WTC11 (cell line): ENCODE measurements at regions not wholly inside any gene's neighbourhood (a gene's known extent, or its start where the extent isn't known, plus 50 kb on each side); places are given as distances from the start of the nearest gene placed in this dataset.

ENCODE experiments used
- ATAC-seq: fragments of 200-7000 bp; cut with Tn5 transposase; 2 replicates; pipeline ENCODE4 v1.10.0; 2021; ENCODE audit warnings: mild to moderate bottlenecking, moderate library complexity
- CTCF ChIA-PET: fragments of 300-600 bp; sonication (Branson Sonifier 250); formaldehyde crosslinking; loops from one replicate; lab custom pipeline; 2021; ENCODE audit warnings: antibody characterized with exemption; lab: Charles Lee
- POLR2A ChIA-PET: fragments of 350-600 bp; sonication (Branson Sonifier 250); formaldehyde crosslinking; loops from one replicate; lab custom pipeline; 2021; ENCODE audit warnings: antibody characterized with exemption; lab: Charles Lee
- DNase-seq: peaks from one replicate; pipeline ENCODE4 v3.0.0; 2021; ENCODE audit warnings: low spot score
- H3K27ac Mint-ChIP-seq: 2 replicates; pipeline ENCODE4 v1.8.0; 2021; ENCODE audit warnings: mixed read lengths
- H3K27me3 Mint-ChIP-seq: 2 replicates; pipeline ENCODE4 v1.8.0; 2021; ENCODE audit warnings: low read depth, mild to moderate bottlenecking, moderate library complexity, mixed read lengths
- H3K36me3 Mint-ChIP-seq: 2 replicates; pipeline ENCODE4 v1.8.0; 2021; ENCODE audit warnings: mixed read lengths
- H3K4me1 Mint-ChIP-seq: 2 replicates; pipeline ENCODE4 v1.8.0; 2022; ENCODE audit warnings: mixed read lengths
- H3K4me3 Mint-ChIP-seq: 2 replicates; pipeline ENCODE4 v1.8.0; 2021; ENCODE audit warnings: mild to moderate bottlenecking, moderate library complexity, mixed read lengths
- H3K9me3 Mint-ChIP-seq: 2 replicates; pipeline ENCODE4 v1.8.0; 2021; ENCODE audit warnings: mixed read lengths
- AFF4 ChIP-seq: sonication (generic); formaldehyde crosslinking; IDR thresholded peaks from 2 replicates; pipeline ENCODE4 v1.8.1; 2023; ENCODE audit warnings: mild to moderate bottlenecking, missing genetic modification reagents, borderline replicate concordance
- CBFB ChIP-seq: sonication (generic); formaldehyde crosslinking; IDR thresholded peaks from 2 replicates; pipeline ENCODE4 v1.8.1; 2022; ENCODE audit warnings: mild to moderate bottlenecking, low read depth, missing genetic modification reagents
- EMX1 ChIP-seq: fragments of 250-450 bp; sonication (Bioruptor Pico); IDR thresholded peaks from 2 replicates; pipeline ENCODE4 v1.8.0; 2021; ENCODE audit warnings: mild to moderate bottlenecking
- FOXP4 ChIP-seq: sonication (generic); formaldehyde crosslinking; IDR thresholded peaks from 2 replicates; pipeline ENCODE4 v1.8.0; 2022; ENCODE audit warnings: mild to moderate bottlenecking, missing genetic modification reagents
- GRHL2 ChIP-seq: fragments of 250-450 bp; sonication (Bioruptor Pico); IDR thresholded peaks from 2 replicates; pipeline ENCODE4 v1.8.0; 2022; ENCODE audit warnings: mild to moderate bottlenecking, moderate library complexity; ENCODE audit not compliant: insufficient replicate concordance, severe bottlenecking
- NFYB ChIP-seq: sonication (generic); formaldehyde crosslinking; conservative IDR thresholded peaks from 2 replicates; pipeline ENCODE4 v1.8.0; 2022; ENCODE audit warnings: low read depth, missing genetic modification reagents
- NR1H2 ChIP-seq: sonication (generic); formaldehyde crosslinking; IDR thresholded peaks from 2 replicates; pipeline ENCODE4 v1.9.0; 2021; ENCODE audit warnings: mild to moderate bottlenecking, moderate library complexity, missing genetic modification reagents
- OVOL2 ChIP-seq: fragments of 250-450 bp; sonication (Bioruptor Pico); IDR thresholded peaks from 2 replicates; pipeline ENCODE4 v1.9.0; 2021; ENCODE audit warnings: mild to moderate bottlenecking, borderline replicate concordance
- PRDM15 ChIP-seq: sonication (generic); formaldehyde crosslinking; IDR thresholded peaks from 2 replicates; pipeline ENCODE4 v1.8.0; 2022; ENCODE audit warnings: missing genetic modification reagents
- SMAD3 ChIP-seq: sonication (generic); formaldehyde crosslinking; IDR thresholded peaks from 2 replicates; pipeline ENCODE4 v1.8.0; 2022; ENCODE audit warnings: missing genetic modification reagents, mild to moderate bottlenecking, borderline replicate concordance
- SMAD4 ChIP-seq: sonication (generic); formaldehyde crosslinking; IDR thresholded peaks from 2 replicates; pipeline ENCODE4 v1.8.0; 2022; ENCODE audit warnings: mild to moderate bottlenecking, missing genetic modification reagents
- STAT6 ChIP-seq: sonication (generic); formaldehyde crosslinking; conservative IDR thresholded peaks from 2 replicates; pipeline ENCODE4 v1.8.1; 2023; ENCODE audit warnings: mild to moderate bottlenecking, low read depth, missing genetic modification reagents, moderate library complexity
- ZNF219 ChIP-seq: sonication (generic); formaldehyde crosslinking; IDR thresholded peaks from 2 replicates; pipeline ENCODE4 v1.8.0; 2023; ENCODE audit warnings: missing genetic modification reagents, mild to moderate bottlenecking, borderline replicate concordance
- ZNF281 ChIP-seq: sonication (generic); formaldehyde crosslinking; IDR thresholded peaks from 2 replicates; pipeline ENCODE4 v1.8.0; 2023; ENCODE audit warnings: mild to moderate bottlenecking, missing genetic modification reagents
- ZNF671 ChIP-seq: fragments of 250-450 bp; sonication (Bioruptor Pico); IDR thresholded peaks from 2 replicates; pipeline ENCODE4 v1.8.0; 2021; ENCODE audit warnings: mild to moderate bottlenecking

- TF ChIP-seq AFF4 (CRISPR knock-in tag) (no peak), CBFB (CRISPR knock-in tag) (no peak), NR1H2 (CRISPR knock-in tag) (no peak)
- TF ChIP-seq, all 79 proteins: peak for 0
Observed at GRCh38 chr6:139547804-139548203, 173.4 kb upstream of the CITED2 start (continued).

DNA sequence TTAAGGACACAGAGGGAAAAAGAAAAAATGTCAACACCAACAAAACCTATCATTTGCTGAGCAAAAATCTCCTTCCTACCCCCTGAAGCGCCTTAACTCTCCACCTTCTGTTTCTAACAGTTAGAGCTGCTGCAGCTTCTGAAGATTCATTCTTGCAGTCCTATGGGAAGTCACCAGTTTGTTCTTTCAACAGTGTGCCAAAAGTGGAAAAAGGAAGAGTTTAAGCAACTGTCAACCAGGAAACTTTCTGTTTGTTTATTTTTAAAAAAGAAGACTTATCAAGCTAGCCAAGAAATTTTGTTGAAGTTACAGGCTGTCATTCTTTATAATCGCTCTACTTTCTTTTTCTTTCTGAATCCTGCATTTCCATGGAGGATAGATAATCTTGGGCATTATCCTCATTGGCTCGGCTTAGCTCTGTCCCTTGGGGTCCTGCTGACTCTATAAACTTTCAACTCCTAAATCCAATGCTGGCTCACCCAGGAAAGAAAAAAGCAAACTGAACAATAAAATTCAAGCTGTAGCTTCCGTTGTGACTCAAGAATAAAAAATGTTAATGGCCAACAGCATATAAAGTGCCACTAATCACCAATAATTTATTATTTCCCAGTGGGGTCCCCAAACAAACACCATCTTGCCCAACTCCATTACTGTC, 172.8 kb upstream of the CITED2 start:
- CTCF ChIA-PET: no interaction called here
- DNase-seq (no peak), ATAC-seq (no peak)
- Mint-ChIP-seq H3K9me3 (no peaks in the 10 kb centered on the region), H3K36me3 (no peaks in the 10 kb centered on the region), H3K27ac (no peak overlapping the region), H3K4me3 (no peak overlapping the region), H3K4me1 (peaks cover 45% of the 10 kb centered on the region), H3K27me3 (no peaks in the 10 kb centered on the region)
- POLR2A ChIA-PET: interaction anchor here (0.6 kb wide), 1 partner anchor 413 kb away, joined by 3 read pairs; no protein-coding TSS in a partner anchor
- TF ChIP-seq OVOL2 (no peak), ZNF671 (CRISPR knock-in tag) (no peak), GRHL2 (CRISPR knock-in tag) (no peak), NFYB (CRISPR knock-in tag) (no peak), EMX1 (CRISPR knock-in tag) (no peak), NR1H2 (CRISPR knock-in tag) (no peak), AFF4 (CRISPR knock-in tag) (no peak), ZNF281 (CRISPR knock-in tag) (no peak), SMAD4 (CRISPR knock-in tag) (no peak), STAT6 (CRISPR knock-in tag) (no peak), ZNF219 (CRISPR knock-in tag) (no peak), FOXP4 (CRISPR knock-in tag) (no peak), PRDM15 (CRISPR knock-in tag) (no peak), SMAD3 (CRISPR knock-in tag) (no peak)
